GM23248 (cell line): ENCODE measurements at regions not wholly inside any gene's neighbourhood (a gene's known extent, or its start where the extent isn't known, plus 50 kb on each side); places are given as distances from the start of the nearest gene placed in this dataset.

ENCODE experiments used
- EZH2 ChIP-seq: fragments of 200-600 bp; sonication (generic); IDR thresholded peaks from 2 replicates; pipeline ENCODE4 v1.6.1; 2018; ENCODE audit warnings: antibody characterized with exemption, mild to moderate bottlenecking; ENCODE audit not compliant: insufficient read depth, poor library complexity, severe bottlenecking
- EZH2phosphoT487 ChIP-seq: fragments of 200-600 bp; sonication (generic); IDR thresholded peaks from 2 replicates; pipeline ENCODE4 v1.6.1; 2018; ENCODE audit warnings: antibody characterized with exemption, moderate library complexity, mild to moderate bottlenecking, low read depth; ENCODE audit not compliant: insufficient read depth

DNA sequence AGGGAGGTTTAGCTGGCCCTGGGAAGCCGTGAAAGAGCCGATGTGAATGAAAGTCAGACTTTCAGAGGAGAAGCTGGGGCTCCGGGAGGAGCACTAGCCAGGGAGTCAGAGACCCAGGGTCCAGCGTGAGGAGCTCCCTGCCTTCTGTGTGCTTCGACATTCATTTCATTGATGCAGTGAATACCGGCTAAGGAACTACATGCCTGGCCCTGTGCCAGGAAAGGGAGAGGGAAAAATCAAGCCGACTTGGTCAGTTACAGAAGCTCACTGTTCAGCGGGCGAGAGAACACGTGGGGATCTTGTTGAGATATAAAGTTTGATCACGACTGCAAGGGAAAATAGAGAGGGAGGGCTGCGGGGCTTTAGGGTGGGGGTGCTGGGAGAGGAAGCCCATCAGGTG lies 76.7 kb upstream of the RUNX3 start:
- TF ChIP-seq EZH2 (no peak), EZH2phosphoT487 (no peak)
